PC-9 (cell line): ENCODE measurements at regions not wholly inside any gene's neighbourhood (a gene's known extent, or its start where the extent isn't known, plus 50 kb on each side); places are given as distances from the start of the nearest gene placed in this dataset.

Experiments used
- BruUV-seq: library from RNA; stranded (reverse); fragments of 400-500 nt; replicated peaks from 2 replicates; lab custom pipeline; 2021; lab: Mats Ljungman, UMichigan
- CTCF ChIA-PET: fragments of 300-600 bp; sonication (Branson Sonifier 250); formaldehyde crosslinking; loops from one replicate; lab custom pipeline; 2022; ENCODE audit warnings: antibody characterized with exemption; lab: Charles Lee
- POLR2A ChIA-PET: fragments of 300-600 bp; sonication (Branson Sonifier 250); formaldehyde crosslinking; loops from one replicate; lab custom pipeline; 2022; ENCODE audit warnings: antibody characterized with exemption; ENCODE audit not compliant: unreplicated experiment; lab: Charles Lee
- DNase-seq, 2 experiments: peaks; one replicate each; pipeline versions ENCODE4 v3.0.0 to v3.0.0-alpha.2; 2015 to 2022; ENCODE audit warnings: mixed read lengths in 1 of 2
- H2AFZ ChIP-seq: fragments of 200-600 bp; sonication (generic); 2 replicates; pipeline ENCODE4 v1.8.1; 2017; ENCODE audit warnings: antibody characterized with exemption
- H3F3A ChIP-seq: fragments of 200-600 bp; sonication (generic); 2 replicates; pipeline ENCODE4 v1.8.1; 2017; ENCODE audit warnings: antibody characterized with exemption, mild to moderate bottlenecking, low read depth; ENCODE audit not compliant: insufficient read depth
- H3K27ac ChIP-seq: fragments of 200-600 bp; sonication (generic); 2 replicates; pipeline ENCODE4 v1.6.1; 2016; ENCODE audit warnings: mixed run types
- H3K27me3 ChIP-seq: fragments of 200-600 bp; sonication (generic); 2 replicates; pipeline ENCODE4 v1.6.1; 2016; ENCODE audit warnings: low read depth, mixed run types; ENCODE audit not compliant: insufficient read depth
- H3K36me3 ChIP-seq: fragments of 200-600 bp; sonication (generic); 2 replicates; pipeline ENCODE4 v1.6.1; 2016; ENCODE audit warnings: low read depth, mixed run types
- H3K4me1 ChIP-seq: fragments of 200-600 bp; sonication (generic); replicated peaks from 2 replicates; pipeline ENCODE4 v1.6.1; 2016; ENCODE audit warnings: mixed run types; ENCODE audit not compliant: insufficient read depth
- H3K4me2 ChIP-seq: fragments of 200-600 bp; sonication (generic); 2 replicates; pipeline ENCODE4 v1.6.1; 2017; ENCODE audit warnings: mixed run types
- H3K4me3 ChIP-seq: fragments of 200-600 bp; sonication (generic); 2 replicates; pipeline ENCODE4 v1.6.1; 2016; ENCODE audit warnings: mixed run types
- H3K79me2 ChIP-seq: fragments of 200-600 bp; sonication (generic); 2 replicates; pipeline ENCODE4 v1.6.1; 2017; ENCODE audit warnings: low read depth, mixed run types
- H3K9me2 ChIP-seq: fragments of 200-600 bp; sonication (generic); 2 replicates; pipeline ENCODE4 v1.8.1; 2017; ENCODE audit warnings: mild to moderate bottlenecking; ENCODE audit not compliant: insufficient read depth
- H3K9me3 ChIP-seq: fragments of 200-600 bp; sonication (generic); 2 replicates; pipeline ENCODE4 v1.8.1; 2016; ENCODE audit warnings: low read depth; ENCODE audit not compliant: insufficient read depth
- H4K20me1 ChIP-seq: fragments of 200-600 bp; sonication (generic); 2 replicates; pipeline ENCODE4 v1.8.1; 2017; ENCODE audit not compliant: insufficient read depth
- CTCF ChIP-seq: fragments of 200-600 bp; sonication (generic); conservative IDR thresholded peaks from 2 replicates; pipeline ENCODE4 v1.6.1; 2017; ENCODE audit warnings: mixed run types, antibody characterized with exemption, mild to moderate bottlenecking, moderate library complexity
- EZH2 ChIP-seq: fragments of 200-600 bp; sonication (generic); IDR thresholded peaks from 2 replicates; pipeline ENCODE4 v1.8.0; 2017; ENCODE audit warnings: antibody characterized with exemption, low read depth
- intact Hi-C: fragments of 100-400 bp; cut with micrococcal nuclease; formaldehyde crosslinking; loops from one replicate; pipeline ENCODE4 v1.10.0; 2022; ENCODE audit not compliant: unreplicated experiment

- Histone ChIP-seq H3K79me2 (peaks cover 97% of the 10 kb centered on the region), H2AFZ (no peak overlapping the region), H4K20me1 (peaks cover 58% of the 10 kb centered on the region), H3F3A (peaks cover 26% of the 10 kb centered on the region; the same call in 1 of the 2 replicates), H3K9me3 (no peaks in the 10 kb centered on the region), H3K4me2 (peak overlapping the region; percentile 81), H3K4me3 (peak overlapping the region; percentile 59; the same call in 1 of the 2 replicates), H3K9me2 (no peaks in the 10 kb centered on the region), H3K27me3 (no peaks in the 10 kb centered on the region), H3K27ac (no peak overlapping the region), H3K4me1 (peaks cover 22% of the 10 kb centered on the region), H3K36me3 (peaks cover 63% of the 10 kb centered on the region)
- intact Hi-C loops, result loop anchor here (1.0 to 5.0 kb wide), 3 partner anchors 9 to 243 kb away; no protein-coding TSS in a partner anchor
- ChIA-PET CTCF (no interaction called here), POLR2A (no interaction called here)
- BruUV-seq, result TSS peak; percentile 0
- no peak for DNase-seq
- TF ChIP-seq EZH2, result no peak
- TF ChIP-seq CTCF, result no peak
These were observed 222.9 kb upstream of the MKLN1 start for GRCh38 chr7:131104596-131105293.

- H3K4me2 ChIP-seq, result peak overlapping the region; percentile 81
- peaks cover 22% of the 10 kb centered on the region for H3K4me1 ChIP-seq
- H4K20me1 ChIP-seq, result peaks cover 52% of the 10 kb centered on the region
- peaks cover 95% of the 10 kb centered on the region for H3K79me2 ChIP-seq
- BruUV-seq, result no TSS peak
- H3F3A ChIP-seq, result peaks cover 30% of the 10 kb centered on the region; the same call in 1 of the 2 replicates
- TF ChIP-seq EZH2 (no peak), CTCF (no peak)
- DNase-seq, result no peak
- H2AFZ ChIP-seq, result no peak overlapping the region
- H3K36me3 ChIP-seq, result peaks cover 57% of the 10 kb centered on the region
- H3K9me3 ChIP-seq, result no peaks in the 10 kb centered on the region
- H3K9me2 ChIP-seq, result no peaks in the 10 kb centered on the region
- intact Hi-C loops, result loop anchor here (5.0 kb wide), 2 partner anchors 143 to 242 kb away; no protein-coding TSS in a partner anchor
- H3K27me3 ChIP-seq, result no peaks in the 10 kb centered on the region
- peak overlapping the region; percentile 59 for H3K4me3 ChIP-seq
- H3K27ac ChIP-seq, result no peak overlapping the region
- CTCF ChIA-PET, result no interaction called here
- POLR2A ChIA-PET, result interaction anchor here (0.8 to 1.0 kb wide), 2 partner anchors 59 to 83 kb away, joined by 5 read pairs; no protein-coding TSS in a partner anchor
These were observed 222.3 kb upstream of the MKLN1 start for GRCh38 chr7:131105294-131105798.

- peak; percentile 72 to 77 for DNase-seq
- Histone ChIP-seq H3K27me3 (no peaks in the 10 kb centered on the region), H3K4me3 (peak overlapping the region; percentile 73), H3K79me2 (peaks cover 95% of the 10 kb centered on the region), H3F3A (peaks cover 37% of the 10 kb centered on the region; the same call in 1 of the 2 replicates), H3K9me3 (no peaks in the 10 kb centered on the region), H3K4me2 (peak overlapping the region; percentile 98), H3K4me1 (peaks cover 22% of the 10 kb centered on the region), H3K27ac (peak overlapping the region; percentile 90), H3K36me3 (peaks cover 50% of the 10 kb centered on the region), H2AFZ (no peak overlapping the region), H3K9me2 (no peaks in the 10 kb centered on the region), H4K20me1 (peaks cover 45% of the 10 kb centered on the region)
- CTCF ChIA-PET, result no interaction called here
- TF ChIP-seq CTCF (no peak), EZH2 (no peak)
- no TSS peak for BruUV-seq
- intact Hi-C loops, result loop anchor here (1.0 to 5.0 kb wide), 3 partner anchors 144 to 264 kb away; no protein-coding TSS in a partner anchor
- POLR2A ChIA-PET, result interaction anchor here (0.6 to 1.0 kb wide), 6 partner anchors 29 to 202 kb away, joined by 5 to 14 read pairs (median 6); no protein-coding TSS in a partner anchor
These were observed 221.6 kb upstream of the MKLN1 start for GRCh38 chr7:131105799-131106680.
